Coronary artery (tissue), 2 donors: ENCODE measurements at regions not wholly inside any gene's neighbourhood (a gene's known extent, or its start where the extent isn't known, plus 50 kb on each side); places are given as distances from the start of the nearest gene placed in this dataset.

Source experiments
- DNase-seq: peaks from one replicate; pipeline ENCODE4 v3.0.0-alpha.2; 2017; ENCODE audit warnings: low spot score
- H3K27ac ChIP-seq, 2 donors: fragments of 200-600 bp; sonication (generic); one replicate each; pipeline ENCODE4 v1.5.1; 2016 to 2019
- H3K4me3 ChIP-seq: fragments of 200-600 bp; sonication (generic); 2 replicates; pipeline ENCODE4 v1.5.1; 2016; ENCODE audit warnings: mild to moderate bottlenecking, moderate library complexity
- TF ChIP-seq, protein P1 (sequence below): fragments of 200-600 bp; sonication (generic); IDR thresholded peaks from one replicate; pipeline ENCODE4 v1.5.1; 2019; ENCODE audit warnings: antibody characterized with exemption

GRCh38 chr16:52631711-52632110 lies 84.8 kb upstream of the TOX3 start:
- H3K4me3 ChIP-seq, result no peak overlapping the region
- no peak for DNase-seq
- H3K27ac ChIP-seq, result no peak overlapping the region
- TF ChIP-seq, protein P1, sequence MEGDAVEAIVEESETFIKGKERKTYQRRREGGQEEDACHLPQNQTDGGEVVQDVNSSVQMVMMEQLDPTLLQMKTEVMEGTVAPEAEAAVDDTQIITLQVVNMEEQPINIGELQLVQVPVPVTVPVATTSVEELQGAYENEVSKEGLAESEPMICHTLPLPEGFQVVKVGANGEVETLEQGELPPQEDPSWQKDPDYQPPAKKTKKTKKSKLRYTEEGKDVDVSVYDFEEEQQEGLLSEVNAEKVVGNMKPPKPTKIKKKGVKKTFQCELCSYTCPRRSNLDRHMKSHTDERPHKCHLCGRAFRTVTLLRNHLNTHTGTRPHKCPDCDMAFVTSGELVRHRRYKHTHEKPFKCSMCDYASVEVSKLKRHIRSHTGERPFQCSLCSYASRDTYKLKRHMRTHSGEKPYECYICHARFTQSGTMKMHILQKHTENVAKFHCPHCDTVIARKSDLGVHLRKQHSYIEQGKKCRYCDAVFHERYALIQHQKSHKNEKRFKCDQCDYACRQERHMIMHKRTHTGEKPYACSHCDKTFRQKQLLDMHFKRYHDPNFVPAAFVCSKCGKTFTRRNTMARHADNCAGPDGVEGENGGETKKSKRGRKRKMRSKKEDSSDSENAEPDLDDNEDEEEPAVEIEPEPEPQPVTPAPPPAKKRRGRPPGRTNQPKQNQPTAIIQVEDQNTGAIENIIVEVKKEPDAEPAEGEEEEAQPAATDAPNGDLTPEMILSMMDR, result no peak

GRCh38 chr16:52630711-52631110 lies 83.8 kb upstream of the TOX3 start:
- Histone ChIP-seq H3K27ac (no peak overlapping the region), H3K4me3 (no peak overlapping the region)
- TF ChIP-seq, protein P1, result no peak
- no peak for DNase-seq

DNA sequence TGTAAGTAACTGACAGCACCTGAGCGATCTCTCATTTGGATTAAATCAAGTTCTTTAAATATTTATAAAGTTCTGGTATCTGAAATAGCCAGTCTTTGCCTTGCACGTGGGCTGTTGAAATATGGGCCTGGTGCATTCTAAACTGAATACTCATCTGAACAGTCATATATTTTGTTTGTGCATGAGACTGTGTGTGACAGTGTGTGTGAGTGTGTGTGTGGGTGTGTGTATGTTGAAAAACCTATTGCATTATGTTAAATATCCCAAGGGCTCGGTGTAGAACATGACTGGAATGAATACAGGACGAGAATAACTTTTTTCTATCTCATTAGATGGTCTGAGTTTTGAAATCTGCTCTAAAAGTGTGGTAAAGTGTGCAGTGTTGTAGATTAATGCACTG lies 82.4 kb upstream of the TOX3 start:
- DNase-seq, result no peak
- no peak overlapping the region for H3K27ac ChIP-seq
- TF ChIP-seq, protein P1, result no peak
- H3K4me3 ChIP-seq, result no peak overlapping the region

GRCh38 chr16:52624891-52625290 lies 77.9 kb upstream of the TOX3 start:
- no peak overlapping the region for H3K4me3 ChIP-seq
- DNase-seq, result no peak
- TF ChIP-seq, protein P1, result no peak
- no peak overlapping the region for H3K27ac ChIP-seq

GRCh38 chr16:52621651-52622050 lies 74.7 kb upstream of the TOX3 start:
- DNase-seq, result no peak
- no peak overlapping the region for H3K4me3 ChIP-seq
- TF ChIP-seq, protein P1, result no peak
- H3K27ac ChIP-seq, result no peak overlapping the region

- no peak overlapping the region for H3K27ac ChIP-seq
- DNase-seq, result no peak
- TF ChIP-seq, protein P1, result no peak
- no peak overlapping the region for H3K4me3 ChIP-seq
Observed at GRCh38 chr16:52618753-52619497, 72.0 kb upstream of the TOX3 start.

GRCh38 chr16:52617591-52617990 lies 70.6 kb upstream of the TOX3 start:
- TF ChIP-seq, protein P1, result no peak
- Histone ChIP-seq H3K4me3 (no peak overlapping the region), H3K27ac (no peak overlapping the region)
- no peak for DNase-seq
